ENCODE measurements at regions not wholly inside any gene's neighbourhood (a gene's known extent, or its start where the extent isn't known, plus 50 kb on each side); places are given as distances from the start of the nearest gene placed in this dataset.

DNA sequence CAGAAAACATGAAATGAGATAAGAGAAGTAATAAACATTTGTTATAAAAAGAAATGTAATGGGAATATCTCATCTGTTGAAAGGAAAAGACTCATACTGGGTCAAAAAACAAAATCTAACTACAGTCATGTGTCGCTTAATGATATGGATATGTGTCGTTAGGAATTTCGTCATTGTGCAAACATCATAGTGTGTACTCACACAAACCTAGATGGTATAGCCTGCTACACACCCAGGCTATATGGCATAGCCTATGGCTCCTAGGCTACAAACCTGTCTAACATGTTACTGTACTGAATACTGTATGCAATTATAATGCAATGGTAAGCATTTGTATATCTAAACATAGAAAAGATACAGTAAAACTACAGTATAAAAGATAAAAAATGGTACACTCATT is 89.8 kb upstream of the ZC3H12C start:
- no peak for DNase-seq (ENCODE audit: low spot score)
- H3K36me3 ChIP-seq = no peaks in the 10 kb centered on the region
- TF ChIP-seq POLR2AphosphoS5 (IDR thresholded peaks at IDR 0.05) = no peak
- TF ChIP-seq CTCF (IDR thresholded peaks at IDR 0.05) = no peak
- TF ChIP-seq POLR2A (IDR thresholded peaks at IDR 0.05) = no peak
- intact Hi-C loops (cut with DNase I) = no loop called here
- H3K27ac ChIP-seq = no peak overlapping the region
- H3K4me3 ChIP-seq = no peak overlapping the region
- H3K9me3 ChIP-seq = no peaks in the 10 kb centered on the region
- no peaks in the 10 kb centered on the region for H3K27me3 ChIP-seq (replicated peaks; ENCODE audit: insufficient read depth)
- 82% methylated on average over 3 of the region's 3 CpGs for whole genome bisulfite sequencing
- H3K4me1 ChIP-seq (replicated peaks) = no peaks in the 10 kb centered on the region

- Histone ChIP-seq H3K4me1 (replicated peaks) (no peaks in the 10 kb centered on the region), H3K4me3 (no peak overlapping the region), H3K9me3 (no peaks in the 10 kb centered on the region), H3K27ac (no peak overlapping the region), H3K36me3 (no peaks in the 10 kb centered on the region), H3K27me3 (replicated peaks; ENCODE audit: insufficient read depth) (no peaks in the 10 kb centered on the region)
- DNase-seq (ENCODE audit: low spot score) = no peak
- TF ChIP-seq POLR2AphosphoS5 (IDR thresholded peaks at IDR 0.05) (no peak), POLR2A (IDR thresholded peaks at IDR 0.05) (no peak), CTCF (IDR thresholded peaks at IDR 0.05) (no peak)
- intact Hi-C loops (cut with DNase I) = no loop called here
- 96% methylated on average over 1 of the region's 1 CpG for WGBS
Measured at GRCh38 chr11:110011595-110011994, 81.6 kb upstream of the ZC3H12C start.

DNA sequence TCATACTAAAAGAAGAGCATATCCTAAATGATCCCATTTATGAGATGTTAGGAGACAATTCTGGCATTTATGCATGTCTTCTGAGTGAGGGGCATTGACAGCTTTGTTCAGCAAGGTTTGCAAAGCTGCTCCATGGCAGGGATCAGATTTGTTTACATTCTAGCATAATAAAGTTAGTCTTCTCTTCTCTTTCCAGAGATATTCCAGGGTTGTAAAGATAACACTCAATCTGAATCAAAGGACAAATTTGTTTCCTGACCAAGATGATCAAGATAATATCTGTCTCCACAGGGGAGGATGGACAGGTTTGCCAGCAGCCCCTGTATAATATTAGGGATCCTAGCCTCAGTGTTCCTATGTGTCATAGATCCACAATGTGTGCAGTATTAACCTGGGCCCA is 77.5 kb upstream of the ZC3H12C start:
- H3K27ac ChIP-seq = no peak overlapping the region
- H3K27me3 ChIP-seq (replicated peaks; ENCODE audit: insufficient read depth) = no peaks in the 10 kb centered on the region
- intact Hi-C loops (cut with DNase I) = no loop called here
- no peak overlapping the region for H3K4me3 ChIP-seq
- no peak for DNase-seq (ENCODE audit: low spot score)
- H3K4me1 ChIP-seq (replicated peaks) = no peaks in the 10 kb centered on the region
- H3K36me3 ChIP-seq = no peaks in the 10 kb centered on the region
- TF ChIP-seq CTCF (IDR thresholded peaks at IDR 0.05) (no peak), POLR2A (IDR thresholded peaks at IDR 0.05) (no peak), POLR2AphosphoS5 (IDR thresholded peaks at IDR 0.05) (no peak)
- H3K9me3 ChIP-seq = no peaks in the 10 kb centered on the region

GRCh38 chr11:110019675-110020074 is 73.5 kb upstream of the ZC3H12C start:
- DNase-seq (ENCODE audit: low spot score) = no peak
- intact Hi-C loops (cut with DNase I) = no loop called here
- H3K4me3 ChIP-seq = no peak overlapping the region
- H3K27me3 ChIP-seq (replicated peaks; ENCODE audit: insufficient read depth) = no peaks in the 10 kb centered on the region
- WGBS = 76% methylated on average over 3 of the region's 3 CpGs
- TF ChIP-seq CTCF (IDR thresholded peaks at IDR 0.05) = no peak
- TF ChIP-seq POLR2A (IDR thresholded peaks at IDR 0.05) = no peak
- TF ChIP-seq POLR2AphosphoS5 (IDR thresholded peaks at IDR 0.05) = no peak
- no peaks in the 10 kb centered on the region for H3K9me3 ChIP-seq
- no peak overlapping the region for H3K27ac ChIP-seq
- no peaks in the 10 kb centered on the region for H3K4me1 ChIP-seq (replicated peaks)
- H3K36me3 ChIP-seq = no peaks in the 10 kb centered on the region

GRCh38 chr11:110022548-110022947 is 70.6 kb upstream of the ZC3H12C start:
- WGBS = 47% methylated on average over 1 of the region's 1 CpG
- H3K27ac ChIP-seq = no peak overlapping the region
- H3K4me1 ChIP-seq (replicated peaks) = no peaks in the 10 kb centered on the region
- DNase-seq (ENCODE audit: low spot score) = no peak
- no peak overlapping the region for H3K4me3 ChIP-seq
- intact Hi-C loops (cut with DNase I) = no loop called here
- no peaks in the 10 kb centered on the region for H3K36me3 ChIP-seq
- no peak for TF ChIP-seq POLR2A (IDR thresholded peaks at IDR 0.05)
- TF ChIP-seq POLR2AphosphoS5 (IDR thresholded peaks at IDR 0.05) = no peak
- no peak for TF ChIP-seq CTCF (IDR thresholded peaks at IDR 0.05)
- no peaks in the 10 kb centered on the region for H3K27me3 ChIP-seq (replicated peaks; ENCODE audit: insufficient read depth)
- no peaks in the 10 kb centered on the region for H3K9me3 ChIP-seq

Measured in prostate gland (tissue), 2 donors.